ENCODE measurements at regions not wholly inside any gene's neighbourhood (a gene's known extent, or its start where the extent isn't known, plus 50 kb on each side); places are given as distances from the start of the nearest gene placed in this dataset.
"Not testable (repeated sequence)": the region's sequence is repeated elsewhere in the genome, so short reads cannot be mapped to it uniquely, and the experiment has no call there.

- H3K56ac ChIP-seq (ENCODE audit: insufficient read length, low read depth, low read length): no peak overlapping the region
- no peak overlapping the region for H3K23ac ChIP-seq (ENCODE audit: insufficient read length, low read depth, low read length)
- H3T11ph ChIP-seq (ENCODE audit: low read length): no peak overlapping the region
- H4K8ac ChIP-seq (replicated peaks; ENCODE audit: insufficient read length, low read depth, low read length): no peak overlapping the region
- peaks cover 5 to 6% of the 10 kb centered on the region in 2 experiments; a peak in 3 of 4 replicates for H3K4me1 Mint-ChIP-seq
- H3K18ac ChIP-seq (ENCODE audit: insufficient read length, low read depth, low read length): no peak overlapping the region
- H4K5ac ChIP-seq (ENCODE audit: insufficient read length, low read depth, low read length): no peak overlapping the region
- H3K27me3 Mint-ChIP-seq (ENCODE audit: low read depth): peaks cover 1% of the 10 kb centered on the region; the same call in 1 of the 2 replicates
- no peaks in the 10 kb centered on the region for H3K27me3 ChIP-seq (ENCODE audit: insufficient read depth, low read length)
- no peak overlapping the region for H2AK5ac ChIP-seq (ENCODE audit: insufficient read length, low read length)
- H2BK120ac ChIP-seq (ENCODE audit: low read depth, low read length, poor library complexity, severe bottlenecking): no peak overlapping the region
- H3K4me2 ChIP-seq (ENCODE audit: insufficient read depth, insufficient read length, low read length): no peak overlapping the region
- no peaks in the 10 kb centered on the region for H4K20me1 ChIP-seq (ENCODE audit: control insufficient read depth, insufficient read depth, insufficient read length)
- H3K14ac ChIP-seq (ENCODE audit: insufficient read depth, low read length): no peak overlapping the region
- H2AFZ ChIP-seq (ENCODE audit: low read length): no peak overlapping the region
- H3K9me3 ChIP-seq (ENCODE audit: control insufficient read depth, low read depth, low read length): no peaks in the 10 kb centered on the region
- no peak overlapping the region for H3K4me3 Mint-ChIP-seq
- peaks cover 9 to 23% (median 13%) of the 10 kb centered on the region in 3 experiments for H3K36me3 Mint-ChIP-seq (ENCODE audit: insufficient read depth in 1 of 3, low read depth in 3 of 3)
- no peak overlapping the region for H3K27ac Mint-ChIP-seq
- H3K79me1 ChIP-seq (ENCODE audit: insufficient read depth, low read depth, low read length, poor library complexity, severe bottlenecking): no peaks in the 10 kb centered on the region
- H3K4ac ChIP-seq (ENCODE audit: low read depth, low read length): no peak overlapping the region
- DNase-seq: no peak
- no peak overlapping the region for H2BK5ac ChIP-seq (ENCODE audit: insufficient read length, low read length)
- no CpG with 5 or more reads among the region's 8 CpGs for WGBS (ENCODE audit: extremely low coverage, insufficient read length, low lambda C conversion rate)
- H3K79me2 ChIP-seq (ENCODE audit: insufficient read depth, low read length): no peaks in the 10 kb centered on the region
- H2BK12ac ChIP-seq (ENCODE audit: insufficient read length, low read depth, low read length): no peak overlapping the region
- H3K23me2 ChIP-seq (ENCODE audit: insufficient read length, low read depth, low read length, poor library complexity, severe bottlenecking): no peaks in the 10 kb centered on the region
- no peak overlapping the region for H3K27ac ChIP-seq (ENCODE audit: insufficient read length, low read depth, low read length)
- H2BK15ac ChIP-seq (ENCODE audit: low read depth, low read length): no peak overlapping the region
- H3K4me1 ChIP-seq (ENCODE audit: insufficient read depth, low read length): no peaks in the 10 kb centered on the region
- H4K91ac ChIP-seq (ENCODE audit: insufficient read length, low read depth, low read length): no peak overlapping the region
- no peak overlapping the region for H2BK20ac ChIP-seq (ENCODE audit: low read depth, low read length, poor library complexity, severe bottlenecking)
- no peak overlapping the region for H3K9ac ChIP-seq (ENCODE audit: extremely low read depth, insufficient read length, low read length)
- H3K9me3 Mint-ChIP-seq: peaks cover 19 to 22% of the 10 kb centered on the region in 2 experiments
- TF ChIP-seq CTCF (conservative IDR thresholded peaks at IDR 0.05): no peak
These were observed 63.1 kb upstream of the CCDC90B start for GRCh38 chr11:83349296-83349695.

- H3K14ac ChIP-seq (ENCODE audit: insufficient read depth, low read length); H3K56ac ChIP-seq (ENCODE audit: insufficient read length, low read depth, low read length): not testable (repeated sequence)
- peaks cover 29 to 34% of the 10 kb centered on the region in 2 experiments for H3K9me3 Mint-ChIP-seq
These were observed 60.5 kb upstream of the CCDC90B start for GRCh38 chr11:83346706-83347105.

More at GRCh38 chr11:83346706-83347105, 60.5 kb upstream of the CCDC90B start:
- H3K4me2 ChIP-seq (ENCODE audit: insufficient read depth, insufficient read length, low read length); H3K23me2 ChIP-seq (ENCODE audit: insufficient read length, low read depth, low read length, poor library complexity, severe bottlenecking); H2BK15ac ChIP-seq (ENCODE audit: low read depth, low read length); H4K91ac ChIP-seq (ENCODE audit: insufficient read length, low read depth, low read length); H3K79me1 ChIP-seq (ENCODE audit: insufficient read depth, low read depth, low read length, poor library complexity, severe bottlenecking); H2AK5ac ChIP-seq (ENCODE audit: insufficient read length, low read length); H3K18ac ChIP-seq (ENCODE audit: insufficient read length, low read depth, low read length); H3K4me1 ChIP-seq (ENCODE audit: insufficient read depth, low read length); H3K23ac ChIP-seq (ENCODE audit: insufficient read length, low read depth, low read length); H3K9me3 ChIP-seq (ENCODE audit: control insufficient read depth, low read depth, low read length); H2BK12ac ChIP-seq (ENCODE audit: insufficient read length, low read depth, low read length); H3K4ac ChIP-seq (ENCODE audit: low read depth, low read length); H2BK20ac ChIP-seq (ENCODE audit: low read depth, low read length, poor library complexity, severe bottlenecking); H3K27ac Mint-ChIP-seq; DNase-seq; H3K79me2 ChIP-seq (ENCODE audit: insufficient read depth, low read length); H2BK5ac ChIP-seq (ENCODE audit: insufficient read length, low read length); H3T11ph ChIP-seq (ENCODE audit: low read length); H3K9ac ChIP-seq (ENCODE audit: extremely low read depth, insufficient read length, low read length); H3K4me3 Mint-ChIP-seq; H4K20me1 ChIP-seq (ENCODE audit: control insufficient read depth, insufficient read depth, insufficient read length); H3K27me3 Mint-ChIP-seq (ENCODE audit: low read depth); H4K5ac ChIP-seq (ENCODE audit: insufficient read length, low read depth, low read length); H4K8ac ChIP-seq (replicated peaks; ENCODE audit: insufficient read length, low read depth, low read length); H3K27ac ChIP-seq (ENCODE audit: insufficient read length, low read depth, low read length); H2BK120ac ChIP-seq (ENCODE audit: low read depth, low read length, poor library complexity, severe bottlenecking); H3K27me3 ChIP-seq (ENCODE audit: insufficient read depth, low read length); H2AFZ ChIP-seq (ENCODE audit: low read length): not testable (repeated sequence)
- WGBS (ENCODE audit: extremely low coverage, insufficient read length, low lambda C conversion rate): no CpG with 5 or more reads among the region's 12 CpGs
- Mint-ChIP-seq H3K36me3 (ENCODE audit: insufficient read depth in 1 of 3, low read depth in 3 of 3) (peaks cover 12 to 35% (median 19%) of the 10 kb centered on the region in 3 experiments), H3K4me1 (peaks cover 16 to 17% of the 10 kb centered on the region in 2 experiments)
